ENCODE measurements at regions not wholly inside any gene's neighbourhood (a gene's known extent, or its start where the extent isn't known, plus 50 kb on each side); places are given as distances from the start of the nearest gene placed in this dataset.
A peak's percentile ranks its signal among the peaks of the same experiment; 100 is the strongest.
"Not testable (repeated sequence)": the region's sequence is repeated elsewhere in the genome, so short reads cannot be mapped to it uniquely, and the experiment has no call there.

GRCh38 chr9:33623658-33624586 is 99.9 kb downstream of the ANKRD18B start:
- peak; percentile 52 for DNase-seq (ENCODE audit: low read depth)

GRCh38 chr9:33628318-33628717 is 104.3 kb downstream of the ANKRD18B start:
- DNase-seq (ENCODE audit: low read depth), result not testable (repeated sequence)

- no peak for DNase-seq (ENCODE audit: low read depth)
Measured at GRCh38 chr9:33628865-33629410, 104.9 kb downstream of the ANKRD18B start.

- DNase-seq (ENCODE audit: low read depth), result no peak
Measured at GRCh38 chr9:33633636-33634035, 109.6 kb downstream of the ANKRD18B start.

GRCh38 chr9:33637881-33638280 is 113.8 kb downstream of the ANKRD18B start:
- no peak for DNase-seq (ENCODE audit: low read depth)

GRCh38 chr9:33638391-33638915 is 114.4 kb downstream of the ANKRD18B start:
- DNase-seq (ENCODE audit: low read depth), result no peak

GRCh38 chr9:33645706-33646105 is 121.7 kb downstream of the ANKRD18B start:
- DNase-seq (ENCODE audit: low read depth), result no peak

GRCh38 chr9:33649463-33649862 is 125.4 kb downstream of the ANKRD18B start:
- DNase-seq (ENCODE audit: low read depth), result no peak

- DNase-seq (ENCODE audit: low read depth), result no peak
Measured at GRCh38 chr9:33651125-33651524, 127.1 kb downstream of the ANKRD18B start.

- no peak for DNase-seq (ENCODE audit: low read depth)
Measured at GRCh38 chr9:33659921-33660320, 135.4 kb upstream of the PRSS3 start.

GRCh38 chr9:33660772-33661171 is 134.6 kb upstream of the PRSS3 start:
- DNase-seq (ENCODE audit: low read depth), result no peak

- no peak for DNase-seq (ENCODE audit: low read depth)
Measured at GRCh38 chr9:33661176-33661575, 134.2 kb upstream of the PRSS3 start.

GRCh38 chr9:33662871-33663270 is 132.5 kb upstream of the PRSS3 start:
- DNase-seq (ENCODE audit: low read depth), result no peak

GRCh38 chr9:33676194-33676745 is 119.1 kb upstream of the PRSS3 start:
- DNase-seq (ENCODE audit: low read depth), result not testable (repeated sequence)

GRCh38 chr9:33676746-33677505 is 118.4 kb upstream of the PRSS3 start:
- DNase-seq (ENCODE audit: low read depth), result no peak

- DNase-seq (ENCODE audit: low read depth), result no peak
Measured at GRCh38 chr9:33677506-33677809, 117.9 kb upstream of the PRSS3 start.

GRCh38 chr9:33677961-33678360 is 117.4 kb upstream of the PRSS3 start:
- no peak for DNase-seq (ENCODE audit: low read depth)

- no peak for DNase-seq (ENCODE audit: low read depth)
Measured at GRCh38 chr9:33682551-33682950, 112.8 kb upstream of the PRSS3 start.

GRCh38 chr9:33684831-33685230 is 110.5 kb upstream of the PRSS3 start:
- DNase-seq (ENCODE audit: low read depth), result no peak

- DNase-seq (ENCODE audit: low read depth), result no peak
Measured at GRCh38 chr9:33686942-33687341, 108.4 kb upstream of the PRSS3 start.

- DNase-seq (ENCODE audit: low read depth), result no peak
Measured at GRCh38 chr9:33687779-33688178, 107.6 kb upstream of the PRSS3 start.

- no peak for DNase-seq (ENCODE audit: low read depth)
Measured at GRCh38 chr9:33690143-33690933, 105.0 kb upstream of the PRSS3 start.

Measured in HS-27A (cell line).